BJ (cell line): ENCODE measurements at regions not wholly inside any gene's neighbourhood (a gene's known extent, or its start where the extent isn't known, plus 50 kb on each side); places are given as distances from the start of the nearest gene placed in this dataset.

ENCODE experiments used
- CTCF ChIA-PET: fragments of 350-600 bp; formaldehyde crosslinking; extraction: SDS; loops from one replicate; lab custom pipeline; 2021; ENCODE audit warnings: antibody characterized with exemption, inconsistent platforms; lab: Yijun Ruan, JAX
- POLR2A ChIA-PET: fragments of 300-600 bp; sonication (Branson Sonifier 250); formaldehyde crosslinking; extraction: SDS; loops from one replicate; lab custom pipeline; 2021; ENCODE audit warnings: antibody characterized with exemption; lab: Charles Lee
- DNase-seq: peaks from one replicate; pipeline ENCODE4 v3.0.0-alpha.2; 2011; ENCODE audit warnings: low read depth
- H3K27me3 ChIP-seq: 2 replicates; pipeline ENCODE4 v1.6.0; 2011; ENCODE audit warnings: low read length; ENCODE audit not compliant: control insufficient read depth, insufficient read depth
- H3K36me3 ChIP-seq: 2 replicates; pipeline ENCODE4 v1.5.1; 2011; ENCODE audit warnings: low read length; ENCODE audit not compliant: control insufficient read depth, insufficient read depth
- H3K4me3 ChIP-seq: 2 replicates; pipeline ENCODE4 v1.5.1; 2011; ENCODE audit warnings: low read depth, mild to moderate bottlenecking, control low read depth, low read length
- CTCF ChIP-seq: IDR thresholded peaks from 2 replicates; pipeline ENCODE4 v1.5.1; 2011; ENCODE audit warnings: low read depth, mild to moderate bottlenecking, control low read depth, inconsistent platforms, low read length, moderate library complexity; ENCODE audit not compliant: insufficient read depth

GRCh38 chr12:45548426-45548825 is 181.1 kb upstream of the ARID2 start:
- CTCF ChIA-PET = interaction anchor here (6.2 kb wide), 1 partner anchor 178 kb away, joined by 73 read pairs; the partner anchor contains the start of gene ARID2
- Histone ChIP-seq H3K36me3 (no peaks in the 10 kb centered on the region), H3K27me3 (peaks cover 6% of the 10 kb centered on the region), H3K4me3 (no peak overlapping the region)
- TF ChIP-seq CTCF = no peak
- POLR2A ChIA-PET = no interaction called here
- no peak for DNase-seq

GRCh38 chr12:45549337-45549902 is 180.1 kb upstream of the ARID2 start:
- no peak for TF ChIP-seq CTCF
- Histone ChIP-seq H3K36me3 (no peaks in the 10 kb centered on the region), H3K27me3 (peaks cover 6% of the 10 kb centered on the region), H3K4me3 (no peak overlapping the region)
- DNase-seq = no peak
- ChIA-PET CTCF (interaction anchor here (0.6 to 0.7 kb wide), 2 partner anchors 9 to 17 kb away, joined by 3 to 4 read pairs; no protein-coding TSS in a partner anchor), POLR2A (no interaction called here)

GRCh38 chr12:45553204-45553603 is 176.3 kb upstream of the ARID2 start:
- POLR2A ChIA-PET = no interaction called here
- Histone ChIP-seq H3K36me3 (no peaks in the 10 kb centered on the region), H3K4me3 (no peak overlapping the region), H3K27me3 (peaks cover 3% of the 10 kb centered on the region; the same call in 1 of the 2 replicates)
- no peak for TF ChIP-seq CTCF
- CTCF ChIA-PET = interaction anchor here (4.1 kb wide), 1 partner anchor 9 kb away, joined by 20 read pairs; no protein-coding TSS in a partner anchor
- no peak for DNase-seq

- Histone ChIP-seq H3K36me3 (no peaks in the 10 kb centered on the region), H3K4me3 (no peak overlapping the region), H3K27me3 (peaks cover 3% of the 10 kb centered on the region; the same call in 1 of the 2 replicates)
- TF ChIP-seq CTCF = no peak
- ChIA-PET POLR2A (no interaction called here), CTCF (interaction anchor here (1.6 kb wide), 1 partner anchor 13 kb away, joined by 5 read pairs; no protein-coding TSS in a partner anchor)
- DNase-seq = no peak
These were observed 172.5 kb upstream of the ARID2 start for GRCh38 chr12:45557016-45557415.

- CTCF ChIA-PET = no interaction called here
- POLR2A ChIA-PET = no interaction called here
These were observed 171.2 kb upstream of the ARID2 start for GRCh38 chr12:45558353-45558752.

More at GRCh38 chr12:45558353-45558752, 171.2 kb upstream of the ARID2 start:
- DNase-seq = no peak
- Histone ChIP-seq H3K36me3 (no peaks in the 10 kb centered on the region), H3K27me3 (0 out of 2 replicates have a peak, but pooled peaks cover 2% of the 10 kb centered on the region), H3K4me3 (no peak overlapping the region)
- TF ChIP-seq CTCF = no peak
